Sigmoid colon (tissue), 4 donors: ENCODE measurements at regions not wholly inside any gene's neighbourhood (a gene's known extent, or its start where the extent isn't known, plus 50 kb on each side); places are given as distances from the start of the nearest gene placed in this dataset.

Source experiments
- CTCF ChIP-seq, 4 experiments: fragments of 450-650 bp in 3 of 4; fragments of 200-600 bp in 1 of 4; IDR thresholded peaks; one replicate each; pipeline ENCODE4 v1.5.1; 2016 to 2019; ENCODE audit warnings: antibody characterized with exemption in 4 of 4, mild to moderate bottlenecking in 3 of 4, moderate library complexity in 2 of 4
- EP300 ChIP-seq, 4 donors: sonication (generic); formaldehyde crosslinking; IDR thresholded peaks; one replicate each; pipeline ENCODE4 v1.6.1; 2017; ENCODE audit warnings: antibody characterized with exemption in 4 of 4

GRCh38 chr5:171577042-171577758 is 157.8 kb downstream of the FGF18 start:
- TF ChIP-seq CTCF (IDR thresholded peaks at IDR 0.05) (no peak), EP300 (IDR thresholded peaks at IDR 0.05) (no peak)
